ENCODE measurements at regions not wholly inside any gene's neighbourhood (a gene's known extent, or its start where the extent isn't known, plus 50 kb on each side); places are given as distances from the start of the nearest gene placed in this dataset.
"Not testable (repeated sequence)": the region's sequence is repeated elsewhere in the genome, so short reads cannot be mapped to it uniquely, and the experiment has no call there.

GRCh38 chr12:33813536-33813935 lies 208.8 kb upstream of the ALG10 start:
- FAIRE-seq (no peak), DNase-seq (ENCODE audit: low spot score in 2 of 2) (no peak)

- DNase-seq (ENCODE audit: low spot score in 2 of 2) = no peak
- FAIRE-seq = no peak
Measured at GRCh38 chr12:33817713-33818112, 204.6 kb upstream of the ALG10 start.

GRCh38 chr12:33818313-33818712 lies 204.0 kb upstream of the ALG10 start:
- FAIRE-seq (no peak), DNase-seq (ENCODE audit: low spot score in 2 of 2) (no peak)

- no peak for DNase-seq (ENCODE audit: low spot score in 2 of 2)
- FAIRE-seq = no peak
Measured at GRCh38 chr12:33825442-33825841, 196.9 kb upstream of the ALG10 start.

- FAIRE-seq (no peak), DNase-seq (ENCODE audit: low spot score in 2 of 2) (no peak)
Measured at GRCh38 chr12:33825986-33826602, 196.2 kb upstream of the ALG10 start.

- FAIRE-seq (no peak), DNase-seq (ENCODE audit: low spot score in 2 of 2) (no peak)
Measured at GRCh38 chr12:33828326-33828725, 194.0 kb upstream of the ALG10 start.

- DNase-seq (ENCODE audit: low spot score in 2 of 2) (no peak), FAIRE-seq (no peak)
Measured at GRCh38 chr12:33830070-33830469, 192.2 kb upstream of the ALG10 start.

- DNase-seq (ENCODE audit: low spot score in 2 of 2) = no peak
- FAIRE-seq = no peak
Measured at GRCh38 chr12:33832900-33833299, 189.4 kb upstream of the ALG10 start.

GRCh38 chr12:33834672-33835071 lies 187.6 kb upstream of the ALG10 start:
- no peak for DNase-seq (ENCODE audit: low spot score in 2 of 2)
- no peak for FAIRE-seq

GRCh38 chr12:33876618-33877017 lies 145.7 kb upstream of the ALG10 start:
- FAIRE-seq = no peak
- DNase-seq (ENCODE audit: low spot score in 2 of 2) = no peak

- DNase-seq (ENCODE audit: low spot score in 2 of 2) (no peak), FAIRE-seq (no peak)
Measured at GRCh38 chr12:33892425-33892824, 129.9 kb upstream of the ALG10 start.

- not testable (repeated sequence) for FAIRE-seq; DNase-seq (ENCODE audit: low spot score in 2 of 2)
Measured at GRCh38 chr12:33920460-33920859, 101.8 kb upstream of the ALG10 start.

- DNase-seq (ENCODE audit: low spot score in 2 of 2) = no peak
- no peak for FAIRE-seq
Measured at GRCh38 chr12:33926095-33926494, 96.2 kb upstream of the ALG10 start.

GRCh38 chr12:33937669-33938068 lies 84.6 kb upstream of the ALG10 start:
- not testable (repeated sequence) for DNase-seq (ENCODE audit: low spot score in 2 of 2); FAIRE-seq

GRCh38 chr12:33942172-33942571 lies 80.1 kb upstream of the ALG10 start:
- no peak for DNase-seq (ENCODE audit: low spot score in 2 of 2)
- no peak for FAIRE-seq

- DNase-seq (ENCODE audit: low spot score in 2 of 2) (no peak), FAIRE-seq (no peak)
Measured at GRCh38 chr12:33944703-33945437, 77.4 kb upstream of the ALG10 start.

GRCh38 chr12:33945438-33945784 lies 76.9 kb upstream of the ALG10 start:
- no peak for DNase-seq (ENCODE audit: low spot score in 2 of 2)
- no peak for FAIRE-seq

GRCh38 chr12:33966219-33966618 lies 56.1 kb upstream of the ALG10 start:
- DNase-seq (ENCODE audit: low spot score in 2 of 2); FAIRE-seq: not testable (repeated sequence)

- FAIRE-seq (no peak), DNase-seq (ENCODE audit: low spot score in 2 of 2) (no peak)
Measured at GRCh38 chr12:33967760-33968159, 54.5 kb upstream of the ALG10 start.

All from frontal cortex (tissue), 3 donors.